Smooth muscle cell (in vitro differentiated cells): ENCODE measurements at regions not wholly inside any gene's neighbourhood (a gene's known extent, or its start where the extent isn't known, plus 50 kb on each side); places are given as distances from the start of the nearest gene placed in this dataset.
A peak's percentile ranks its signal among the peaks of the same experiment; 100 is the strongest.

Source experiments
- DNase-seq: peaks from one replicate; lab custom pipeline; 2025; ENCODE audit not compliant: unreplicated experiment; lab: John Stamatoyannopoulos, UW
- H2AFZ ChIP-seq: fragments of 200-600 bp; sonication (generic); 2 replicates; pipeline ENCODE4 v1.6.0; 2016; ENCODE audit warnings: antibody characterized with exemption, low read depth, mild to moderate bottlenecking
- H3F3A ChIP-seq: fragments of 200-600 bp; sonication (generic); 2 replicates; pipeline ENCODE4 v1.6.0; 2017; ENCODE audit warnings: antibody characterized with exemption, low read depth
- H3K27ac ChIP-seq: fragments of 200-600 bp; sonication (generic); 2 replicates; pipeline ENCODE4 v1.5.1; 2016; ENCODE audit warnings: low read depth, mild to moderate bottlenecking
- H3K27me3 ChIP-seq: fragments of 200-600 bp; sonication (generic); 2 replicates; pipeline ENCODE4 v1.6.1; 2016; ENCODE audit warnings: low read depth, mild to moderate bottlenecking
- H3K36me3 ChIP-seq: fragments of 200-600 bp; sonication (generic); 2 replicates; pipeline ENCODE4 v1.5.1; 2016; ENCODE audit warnings: low read depth
- H3K4me1 ChIP-seq: fragments of 200-600 bp; sonication (generic); 2 replicates; pipeline ENCODE4 v1.5.1; 2016; ENCODE audit warnings: low read depth
- H3K4me2 ChIP-seq: fragments of 200-600 bp; sonication (generic); 2 replicates; pipeline ENCODE4 v1.6.0; 2016; ENCODE audit warnings: mild to moderate bottlenecking
- H3K4me3 ChIP-seq: fragments of 200-600 bp; sonication (generic); 2 replicates; pipeline ENCODE4 v1.5.1; 2016; ENCODE audit warnings: mild to moderate bottlenecking
- H3K79me2 ChIP-seq: fragments of 200-600 bp; sonication (generic); 2 replicates; pipeline ENCODE4 v1.6.0; 2016; ENCODE audit warnings: low read depth, mild to moderate bottlenecking
- H3K9ac ChIP-seq: fragments of 200-600 bp; sonication (generic); 2 replicates; pipeline ENCODE4 v1.6.0; 2016; ENCODE audit warnings: low read depth
- H3K9me3 ChIP-seq: fragments of 200-600 bp; sonication (generic); replicated peaks from 2 replicates; pipeline ENCODE4 v1.5.1; 2016; ENCODE audit warnings: low read depth
- H4K20me1 ChIP-seq: fragments of 200-600 bp; sonication (generic); 2 replicates; pipeline ENCODE4 v1.6.0; 2016; ENCODE audit warnings: low read depth
- WGBS: methylation state at CpG from one replicate; pipeline ENCODE4 v1.1.7; 2016; ENCODE audit warnings: low lambda C conversion rate; 5-methylcytosine and 5-hydroxymethylcytosine counted together
- TF ChIP-seq, protein P1 (sequence below): fragments of 200-600 bp; sonication (generic); IDR thresholded peaks from 2 replicates; pipeline ENCODE4 v1.5.1; 2017; ENCODE audit warnings: borderline replicate concordance, mild to moderate bottlenecking, antibody characterized with exemption; ENCODE audit not compliant: insufficient read depth, poor library complexity, severe bottlenecking

DNA sequence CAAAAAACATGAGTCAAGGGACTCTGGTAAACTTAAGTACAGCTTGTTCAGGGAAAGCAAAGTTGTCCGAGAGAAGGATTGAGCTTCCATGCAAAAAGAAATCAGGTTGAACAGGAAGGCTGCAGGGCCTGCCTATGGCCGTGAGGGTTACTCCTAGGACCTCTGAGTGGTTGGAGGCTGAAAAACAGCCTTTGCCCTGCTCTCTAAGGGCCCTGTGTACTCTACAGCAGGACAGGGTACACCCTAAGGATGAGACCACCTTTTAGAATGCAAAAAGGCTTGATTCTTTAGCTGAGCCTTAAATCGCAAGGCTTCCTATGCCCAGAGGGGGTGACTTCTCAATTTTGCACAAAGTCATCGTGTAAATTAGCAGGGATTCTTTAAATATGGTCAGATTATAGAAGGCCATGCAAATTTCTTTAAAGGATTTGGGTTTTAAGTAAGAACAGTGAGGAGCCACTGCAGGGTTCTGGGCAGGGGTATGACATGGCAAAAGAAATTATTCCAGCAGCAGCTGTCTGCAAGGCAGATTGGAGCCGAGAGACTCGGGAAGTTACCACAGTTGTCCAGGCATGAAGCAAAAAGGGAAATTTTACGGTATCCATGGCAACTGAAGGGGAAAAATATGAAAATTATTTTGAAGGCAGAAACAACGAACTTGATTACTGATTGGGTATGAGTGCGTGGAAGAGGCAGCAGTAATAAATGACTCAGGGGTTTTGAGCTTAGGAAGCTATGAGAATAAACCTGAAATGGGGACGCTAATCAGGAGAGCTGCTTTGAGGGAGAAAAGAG is 91.8 kb downstream of the FAM76B start:
- no peaks in the 10 kb centered on the region for H4K20me1 ChIP-seq

GRCh38 chr11:95695181-95695580 is 94.4 kb downstream of the FAM76B start:
- Histone ChIP-seq H3F3A (peaks cover 27% of the 10 kb centered on the region), H3K9ac (no peak overlapping the region), H3K27me3 (no peaks in the 10 kb centered on the region), H3K4me1 (peaks cover 35% of the 10 kb centered on the region), H3K36me3 (no peaks in the 10 kb centered on the region), H2AFZ (no peak overlapping the region), H3K4me2 (no peak overlapping the region), H4K20me1 (no peaks in the 10 kb centered on the region), H3K79me2 (no peaks in the 10 kb centered on the region), H3K4me3 (no peak overlapping the region), H3K9me3 (no peaks in the 10 kb centered on the region), H3K27ac (no peak overlapping the region)
- no peak for DNase-seq
- TF ChIP-seq, protein P1, sequence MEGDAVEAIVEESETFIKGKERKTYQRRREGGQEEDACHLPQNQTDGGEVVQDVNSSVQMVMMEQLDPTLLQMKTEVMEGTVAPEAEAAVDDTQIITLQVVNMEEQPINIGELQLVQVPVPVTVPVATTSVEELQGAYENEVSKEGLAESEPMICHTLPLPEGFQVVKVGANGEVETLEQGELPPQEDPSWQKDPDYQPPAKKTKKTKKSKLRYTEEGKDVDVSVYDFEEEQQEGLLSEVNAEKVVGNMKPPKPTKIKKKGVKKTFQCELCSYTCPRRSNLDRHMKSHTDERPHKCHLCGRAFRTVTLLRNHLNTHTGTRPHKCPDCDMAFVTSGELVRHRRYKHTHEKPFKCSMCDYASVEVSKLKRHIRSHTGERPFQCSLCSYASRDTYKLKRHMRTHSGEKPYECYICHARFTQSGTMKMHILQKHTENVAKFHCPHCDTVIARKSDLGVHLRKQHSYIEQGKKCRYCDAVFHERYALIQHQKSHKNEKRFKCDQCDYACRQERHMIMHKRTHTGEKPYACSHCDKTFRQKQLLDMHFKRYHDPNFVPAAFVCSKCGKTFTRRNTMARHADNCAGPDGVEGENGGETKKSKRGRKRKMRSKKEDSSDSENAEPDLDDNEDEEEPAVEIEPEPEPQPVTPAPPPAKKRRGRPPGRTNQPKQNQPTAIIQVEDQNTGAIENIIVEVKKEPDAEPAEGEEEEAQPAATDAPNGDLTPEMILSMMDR = no peak

More for the DNA sequence above, 91.8 kb downstream of the FAM76B start:
- peak overlapping the region; percentile 21 for H3K9ac ChIP-seq
- H3K4me3 ChIP-seq = no peak overlapping the region
- peaks cover 24% of the 10 kb centered on the region for H3F3A ChIP-seq
- peaks cover 32% of the 10 kb centered on the region for H3K4me1 ChIP-seq
- TF ChIP-seq, protein P1 = no peak
- DNase-seq = no peak
- H3K4me2 ChIP-seq = peak overlapping the region; percentile 79
- H3K27me3 ChIP-seq = no peaks in the 10 kb centered on the region
- peak overlapping the region; percentile 54 for H2AFZ ChIP-seq
- 58% methylated on average over 10 of the region's 10 CpGs for WGBS
- peak overlapping the region; percentile 84 for H3K27ac ChIP-seq
- no peaks in the 10 kb centered on the region for H3K36me3 ChIP-seq
- H3K9me3 ChIP-seq = no peaks in the 10 kb centered on the region
- no peaks in the 10 kb centered on the region for H3K79me2 ChIP-seq

- no peak for DNase-seq
- Histone ChIP-seq H3K79me2 (no peaks in the 10 kb centered on the region), H3K9me3 (no peaks in the 10 kb centered on the region), H4K20me1 (no peaks in the 10 kb centered on the region), H3K36me3 (no peaks in the 10 kb centered on the region), H3K27me3 (no peaks in the 10 kb centered on the region), H3K4me2 (no peak overlapping the region), H2AFZ (no peak overlapping the region), H3K27ac (peak overlapping the region; percentile 53), H3F3A (peaks cover 15% of the 10 kb centered on the region), H3K9ac (no peak overlapping the region), H3K4me3 (no peak overlapping the region), H3K4me1 (peaks cover 19% of the 10 kb centered on the region)
- TF ChIP-seq, protein P1 = no peak
- WGBS = 43% methylated on average over 1 of the region's 1 CpG
Observed at GRCh38 chr11:95693298-95693697, 96.3 kb downstream of the FAM76B start.
